WTC11 (cell line): ENCODE measurements at regions not wholly inside any gene's neighbourhood (a gene's known extent, or its start where the extent isn't known, plus 50 kb on each side); places are given as distances from the start of the nearest gene placed in this dataset.

Source experiments
- ATAC-seq: fragments of 200-7000 bp; cut with Tn5 transposase; 2 replicates; pipeline ENCODE4 v1.10.0; 2021; ENCODE audit warnings: mild to moderate bottlenecking, moderate library complexity
- CTCF ChIA-PET: fragments of 300-600 bp; sonication (Branson Sonifier 250); formaldehyde crosslinking; loops from one replicate; lab custom pipeline; 2021; ENCODE audit warnings: antibody characterized with exemption; lab: Charles Lee
- POLR2A ChIA-PET: fragments of 350-600 bp; sonication (Branson Sonifier 250); formaldehyde crosslinking; loops from one replicate; lab custom pipeline; 2021; ENCODE audit warnings: antibody characterized with exemption; lab: Charles Lee
- DNase-seq: peaks from one replicate; pipeline ENCODE4 v3.0.0; 2021; ENCODE audit warnings: low spot score
- H3K27ac Mint-ChIP-seq: 2 replicates; pipeline ENCODE4 v1.8.0; 2021; ENCODE audit warnings: mixed read lengths
- H3K27me3 Mint-ChIP-seq: 2 replicates; pipeline ENCODE4 v1.8.0; 2021; ENCODE audit warnings: low read depth, mild to moderate bottlenecking, moderate library complexity, mixed read lengths
- H3K36me3 Mint-ChIP-seq: 2 replicates; pipeline ENCODE4 v1.8.0; 2021; ENCODE audit warnings: mixed read lengths
- H3K4me1 Mint-ChIP-seq: 2 replicates; pipeline ENCODE4 v1.8.0; 2022; ENCODE audit warnings: mixed read lengths
- H3K4me3 Mint-ChIP-seq: 2 replicates; pipeline ENCODE4 v1.8.0; 2021; ENCODE audit warnings: mild to moderate bottlenecking, moderate library complexity, mixed read lengths
- H3K9me3 Mint-ChIP-seq: 2 replicates; pipeline ENCODE4 v1.8.0; 2021; ENCODE audit warnings: mixed read lengths
- ATF1 ChIP-seq: sonication (generic); formaldehyde crosslinking; IDR thresholded peaks from 2 replicates; pipeline ENCODE4 v1.8.1; 2023; ENCODE audit warnings: mild to moderate bottlenecking, moderate library complexity, missing genetic modification reagents
- FOXK1 ChIP-seq: sonication (generic); formaldehyde crosslinking; IDR thresholded peaks from 2 replicates; pipeline ENCODE4 v1.8.0; 2022; ENCODE audit warnings: mild to moderate bottlenecking, moderate library complexity, missing genetic modification reagents
- MYBL2 ChIP-seq: sonication (generic); formaldehyde crosslinking; IDR thresholded peaks from 2 replicates; pipeline ENCODE4 v1.8.1; 2023; ENCODE audit warnings: mild to moderate bottlenecking, moderate library complexity, missing genetic modification reagents
- NFATC4 ChIP-seq: fragments of 250-450 bp; sonication (Bioruptor Pico); IDR thresholded peaks from 2 replicates; pipeline ENCODE4 v1.9.0; 2021; ENCODE audit warnings: mild to moderate bottlenecking
- NR3C1 ChIP-seq: sonication (generic); formaldehyde crosslinking; conservative IDR thresholded peaks from 2 replicates; pipeline ENCODE4 v1.8.1; 2023; ENCODE audit warnings: low read depth, mild to moderate bottlenecking, missing genetic modification reagents
- TCF7 ChIP-seq: sonication (generic); formaldehyde crosslinking; IDR thresholded peaks from 2 replicates; pipeline ENCODE4 v1.8.0; 2022; ENCODE audit warnings: mild to moderate bottlenecking, low read depth, missing genetic modification reagents, moderate library complexity
- ZNF263 ChIP-seq: sonication (generic); formaldehyde crosslinking; IDR thresholded peaks from 2 replicates; pipeline ENCODE4 v1.8.1; 2022; ENCODE audit warnings: low read depth, mild to moderate bottlenecking, moderate library complexity, missing genetic modification reagents
- ZNF317 ChIP-seq: sonication (generic); formaldehyde crosslinking; IDR thresholded peaks from 2 replicates; pipeline ENCODE4 v1.8.1; 2023; ENCODE audit warnings: low read depth, mild to moderate bottlenecking, moderate library complexity, missing genetic modification reagents, borderline replicate concordance
- ZNF396 ChIP-seq: fragments of 250-450 bp; sonication (Bioruptor Pico); IDR thresholded peaks from 2 replicates; pipeline ENCODE4 v1.8.0; 2021; ENCODE audit warnings: mild to moderate bottlenecking, moderate library complexity, borderline replicate concordance
- ZNF416 ChIP-seq: fragments of 250-450 bp; sonication (Bioruptor Pico); IDR thresholded peaks from 2 replicates; pipeline ENCODE4 v1.9.0; 2021; ENCODE audit warnings: mild to moderate bottlenecking, inconsistent platforms
- ZNF425 ChIP-seq: fragments of 250-450 bp; sonication (Bioruptor Pico); conservative IDR thresholded peaks from 2 replicates; pipeline ENCODE4 v1.9.0; 2021; ENCODE audit warnings: mild to moderate bottlenecking
- ZNF532 ChIP-seq: fragments of 250-450 bp; sonication (Bioruptor Pico); IDR thresholded peaks from 2 replicates; pipeline ENCODE4 v1.9.0; 2021; ENCODE audit warnings: mild to moderate bottlenecking, borderline replicate concordance
- ZNF671 ChIP-seq: fragments of 250-450 bp; sonication (Bioruptor Pico); IDR thresholded peaks from 2 replicates; pipeline ENCODE4 v1.8.0; 2021; ENCODE audit warnings: mild to moderate bottlenecking
- TF ChIP-seq, protein P1 (sequence below): sonication (generic); formaldehyde crosslinking; IDR thresholded peaks from 2 replicates; pipeline ENCODE4 v1.8.1; 2022; ENCODE audit warnings: mild to moderate bottlenecking, missing genetic modification reagents, moderate library complexity, borderline replicate concordance
- TF ChIP-seq, protein P2 (sequence below): sonication (generic); formaldehyde crosslinking; IDR thresholded peaks from 2 replicates; pipeline ENCODE4 v1.8.0; 2022; ENCODE audit warnings: mild to moderate bottlenecking, missing genetic modification reagents
- TF ChIP-seq, protein P3 (sequence below): fragments of 250-450 bp; sonication (Bioruptor Pico); IDR thresholded peaks from 2 replicates; pipeline ENCODE4 v1.9.0; 2021; ENCODE audit warnings: moderate library complexity, mild to moderate bottlenecking, inconsistent platforms, borderline replicate concordance
- TF ChIP-seq, protein P4 (sequence below): sonication (generic); formaldehyde crosslinking; IDR thresholded peaks from 2 replicates; pipeline ENCODE4 v1.8.1; 2023; ENCODE audit warnings: mild to moderate bottlenecking, missing genetic modification reagents, moderate library complexity
- TF ChIP-seq, protein P5 (sequence below): sonication (generic); formaldehyde crosslinking; IDR thresholded peaks from 2 replicates; pipeline ENCODE4 v1.8.1; 2023; ENCODE audit warnings: mild to moderate bottlenecking, moderate library complexity, missing genetic modification reagents
- TF ChIP-seq, protein P6 (sequence below): sonication (generic); formaldehyde crosslinking; IDR thresholded peaks from 2 replicates; pipeline ENCODE4 v1.8.0; 2023; ENCODE audit warnings: missing genetic modification reagents, mild to moderate bottlenecking, borderline replicate concordance

DNA sequence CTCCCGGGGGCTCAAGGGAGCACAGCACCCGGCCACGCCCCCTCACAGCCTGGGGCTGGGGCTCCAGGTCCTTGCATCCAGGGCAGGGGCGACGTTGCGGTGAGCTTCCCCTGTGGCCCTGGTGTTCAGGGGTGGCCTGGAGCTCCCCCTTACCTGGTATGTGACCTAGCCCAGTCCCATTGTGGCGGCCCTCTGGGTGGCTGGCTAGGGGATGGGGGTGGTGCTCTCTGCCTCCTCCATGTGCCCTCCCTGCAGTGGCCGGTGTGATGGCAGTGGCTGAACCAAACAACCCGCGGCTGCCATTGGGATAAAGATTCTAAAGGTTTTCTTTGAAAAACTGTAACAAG is 288.3 kb downstream of the RDH14 start:
- Mint-ChIP-seq H3K4me3 (no peak overlapping the region), H3K36me3 (0 out of 2 replicates have a peak, but pooled peaks cover 3% of the 10 kb centered on the region), H3K27ac (no peak overlapping the region), H3K9me3 (peaks cover 19% of the 10 kb centered on the region), H3K27me3 (no peaks in the 10 kb centered on the region), H3K4me1 (no peaks in the 10 kb centered on the region)
- CTCF ChIA-PET = no interaction called here
- peak; percentile 34 for ATAC-seq
- POLR2A ChIA-PET = no interaction called here
- TF ChIP-seq ZNF671 (no peak), ZNF532 (no peak), ATF1 (no peak), FOXK1 (CRISPR knock-in tag) (no peak), NFATC4 (CRISPR knock-in tag) (no peak), NR3C1 (CRISPR knock-in tag) (no peak), ZNF416 (CRISPR knock-in tag) (no peak), ZNF317 (no peak), TCF7 (CRISPR knock-in tag) (no peak)
- TF ChIP-seq, protein P1, sequence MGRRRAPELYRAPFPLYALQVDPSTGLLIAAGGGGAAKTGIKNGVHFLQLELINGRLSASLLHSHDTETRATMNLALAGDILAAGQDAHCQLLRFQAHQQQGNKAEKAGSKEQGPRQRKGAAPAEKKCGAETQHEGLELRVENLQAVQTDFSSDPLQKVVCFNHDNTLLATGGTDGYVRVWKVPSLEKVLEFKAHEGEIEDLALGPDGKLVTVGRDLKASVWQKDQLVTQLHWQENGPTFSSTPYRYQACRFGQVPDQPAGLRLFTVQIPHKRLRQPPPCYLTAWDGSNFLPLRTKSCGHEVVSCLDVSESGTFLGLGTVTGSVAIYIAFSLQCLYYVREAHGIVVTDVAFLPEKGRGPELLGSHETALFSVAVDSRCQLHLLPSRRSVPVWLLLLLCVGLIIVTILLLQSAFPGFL (CRISPR knock-in tag) = no peak
- TF ChIP-seq, protein P2, sequence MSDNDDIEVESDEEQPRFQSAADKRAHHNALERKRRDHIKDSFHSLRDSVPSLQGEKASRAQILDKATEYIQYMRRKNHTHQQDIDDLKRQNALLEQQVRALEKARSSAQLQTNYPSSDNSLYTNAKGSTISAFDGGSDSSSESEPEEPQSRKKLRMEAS = no peak
- TF ChIP-seq, protein P3, sequence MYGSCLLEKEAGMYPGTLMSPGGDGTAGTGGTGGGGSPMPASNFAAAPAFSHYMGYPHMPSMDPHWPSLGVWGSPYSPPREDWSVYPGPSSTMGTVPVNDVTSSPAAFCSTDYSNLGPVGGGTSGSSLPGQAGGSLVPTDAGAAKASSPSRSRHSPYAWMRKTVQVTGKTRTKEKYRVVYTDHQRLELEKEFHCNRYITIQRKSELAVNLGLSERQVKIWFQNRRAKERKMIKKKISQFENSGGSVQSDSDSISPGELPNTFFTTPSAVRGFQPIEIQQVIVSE = no peak
- TF ChIP-seq, protein P4, sequence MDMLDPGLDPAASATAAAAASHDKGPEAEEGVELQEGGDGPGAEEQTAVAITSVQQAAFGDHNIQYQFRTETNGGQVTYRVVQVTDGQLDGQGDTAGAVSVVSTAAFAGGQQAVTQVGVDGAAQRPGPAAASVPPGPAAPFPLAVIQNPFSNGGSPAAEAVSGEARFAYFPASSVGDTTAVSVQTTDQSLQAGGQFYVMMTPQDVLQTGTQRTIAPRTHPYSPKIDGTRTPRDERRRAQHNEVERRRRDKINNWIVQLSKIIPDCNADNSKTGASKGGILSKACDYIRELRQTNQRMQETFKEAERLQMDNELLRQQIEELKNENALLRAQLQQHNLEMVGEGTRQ (CRISPR knock-in tag) = no peak
- TF ChIP-seq, protein P5, sequence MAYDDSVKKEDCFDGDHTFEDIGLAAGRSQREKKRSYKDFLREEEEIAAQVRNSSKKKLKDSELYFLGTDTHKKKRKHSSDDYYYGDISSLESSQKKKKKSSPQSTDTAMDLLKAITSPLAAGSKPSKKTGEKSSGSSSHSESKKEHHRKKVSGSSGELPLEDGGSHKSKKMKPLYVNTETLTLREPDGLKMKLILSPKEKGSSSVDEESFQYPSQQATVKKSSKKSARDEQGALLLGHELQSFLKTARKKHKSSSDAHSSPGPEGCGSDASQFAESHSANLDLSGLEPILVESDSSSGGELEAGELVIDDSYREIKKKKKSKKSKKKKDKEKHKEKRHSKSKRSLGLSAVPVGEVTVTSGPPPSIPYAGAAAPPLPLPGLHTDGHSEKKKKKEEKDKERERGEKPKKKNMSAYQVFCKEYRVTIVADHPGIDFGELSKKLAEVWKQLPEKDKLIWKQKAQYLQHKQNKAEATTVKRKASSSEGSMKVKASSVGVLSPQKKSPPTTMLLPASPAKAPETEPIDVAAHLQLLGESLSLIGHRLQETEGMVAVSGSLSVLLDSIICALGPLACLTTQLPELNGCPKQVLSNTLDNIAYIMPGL (CRISPR knock-in tag) = no peak
- TF ChIP-seq, all 79 proteins: peak for 0
- peak; percentile 10 for DNase-seq

- H3K4me3 Mint-ChIP-seq = no peak overlapping the region
- H3K27ac Mint-ChIP-seq = no peak overlapping the region
- ATAC-seq = peak; percentile 16; the same call in 1 of the 2 replicates
- 0 out of 2 replicates have a peak, but pooled peaks cover 3% of the 10 kb centered on the region for H3K36me3 Mint-ChIP-seq
- peaks cover 19% of the 10 kb centered on the region for H3K9me3 Mint-ChIP-seq
- CTCF ChIA-PET = no interaction called here
- peak; percentile 9 for DNase-seq
- H3K27me3 Mint-ChIP-seq = no peaks in the 10 kb centered on the region
- POLR2A ChIA-PET = no interaction called here
- no peaks in the 10 kb centered on the region for H3K4me1 Mint-ChIP-seq
- TF ChIP-seq ZNF425 (CRISPR knock-in tag) (no peak), MYBL2 (CRISPR knock-in tag) (no peak), ZNF396 (no peak), ZNF263 (CRISPR knock-in tag) (no peak)
- TF ChIP-seq, protein P6, sequence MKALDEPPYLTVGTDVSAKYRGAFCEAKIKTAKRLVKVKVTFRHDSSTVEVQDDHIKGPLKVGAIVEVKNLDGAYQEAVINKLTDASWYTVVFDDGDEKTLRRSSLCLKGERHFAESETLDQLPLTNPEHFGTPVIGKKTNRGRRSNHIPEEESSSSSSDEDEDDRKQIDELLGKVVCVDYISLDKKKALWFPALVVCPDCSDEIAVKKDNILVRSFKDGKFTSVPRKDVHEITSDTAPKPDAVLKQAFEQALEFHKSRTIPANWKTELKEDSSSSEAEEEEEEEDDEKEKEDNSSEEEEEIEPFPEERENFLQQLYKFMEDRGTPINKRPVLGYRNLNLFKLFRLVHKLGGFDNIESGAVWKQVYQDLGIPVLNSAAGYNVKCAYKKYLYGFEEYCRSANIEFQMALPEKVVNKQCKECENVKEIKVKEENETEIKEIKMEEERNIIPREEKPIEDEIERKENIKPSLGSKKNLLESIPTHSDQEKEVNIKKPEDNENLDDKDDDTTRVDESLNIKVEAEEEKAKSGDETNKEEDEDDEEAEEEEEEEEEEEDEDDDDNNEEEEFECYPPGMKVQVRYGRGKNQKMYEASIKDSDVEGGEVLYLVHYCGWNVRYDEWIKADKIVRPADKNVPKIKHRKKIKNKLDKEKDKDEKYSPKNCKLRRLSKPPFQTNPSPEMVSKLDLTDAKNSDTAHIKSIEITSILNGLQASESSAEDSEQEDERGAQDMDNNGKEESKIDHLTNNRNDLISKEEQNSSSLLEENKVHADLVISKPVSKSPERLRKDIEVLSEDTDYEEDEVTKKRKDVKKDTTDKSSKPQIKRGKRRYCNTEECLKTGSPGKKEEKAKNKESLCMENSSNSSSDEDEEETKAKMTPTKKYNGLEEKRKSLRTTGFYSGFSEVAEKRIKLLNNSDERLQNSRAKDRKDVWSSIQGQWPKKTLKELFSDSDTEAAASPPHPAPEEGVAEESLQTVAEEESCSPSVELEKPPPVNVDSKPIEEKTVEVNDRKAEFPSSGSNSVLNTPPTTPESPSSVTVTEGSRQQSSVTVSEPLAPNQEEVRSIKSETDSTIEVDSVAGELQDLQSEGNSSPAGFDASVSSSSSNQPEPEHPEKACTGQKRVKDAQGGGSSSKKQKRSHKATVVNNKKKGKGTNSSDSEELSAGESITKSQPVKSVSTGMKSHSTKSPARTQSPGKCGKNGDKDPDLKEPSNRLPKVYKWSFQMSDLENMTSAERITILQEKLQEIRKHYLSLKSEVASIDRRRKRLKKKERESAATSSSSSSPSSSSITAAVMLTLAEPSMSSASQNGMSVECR (CRISPR knock-in tag) = no peak
Observed at GRCh38 chr2:18271370-18272147, 288.9 kb downstream of the RDH14 start.
